ENCODE measurements at regions not wholly inside any gene's neighbourhood (a gene's known extent, or its start where the extent isn't known, plus 50 kb on each side); places are given as distances from the start of the nearest gene placed in this dataset.

DNA sequence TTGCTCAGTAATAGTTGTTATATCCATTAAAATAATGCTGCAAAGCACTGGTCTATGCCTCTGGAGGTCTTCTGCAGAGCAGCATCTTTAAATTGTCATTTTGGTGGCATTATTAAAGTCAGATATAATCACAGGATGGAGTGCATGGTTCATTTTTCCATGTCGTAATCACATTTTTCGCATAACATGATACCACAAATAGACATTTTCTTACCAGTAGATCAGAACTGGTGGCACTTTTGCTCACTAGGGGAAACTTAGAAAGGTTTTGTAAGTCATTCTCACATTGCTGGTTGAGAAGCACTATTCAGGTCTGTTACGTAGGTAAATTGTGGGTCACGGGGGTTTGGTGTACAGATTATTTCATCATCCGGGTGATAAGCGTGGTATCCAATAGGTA is 484.5 kb upstream of the PRKX start:
- intact Hi-C loops (cut with DNase I; ENCODE audit: low total_unique reads), result no loop called here

GRCh38 chrX:4193500-4194155 is 480.2 kb upstream of the PRKX start:
- H3K27ac ChIP-seq, result no peak overlapping the region
- H3K27me3 ChIP-seq, result no peaks in the 10 kb centered on the region
- DNase-seq, result no peak
- no peaks in the 10 kb centered on the region for H3K9me3 ChIP-seq
- TF ChIP-seq, protein P1, sequence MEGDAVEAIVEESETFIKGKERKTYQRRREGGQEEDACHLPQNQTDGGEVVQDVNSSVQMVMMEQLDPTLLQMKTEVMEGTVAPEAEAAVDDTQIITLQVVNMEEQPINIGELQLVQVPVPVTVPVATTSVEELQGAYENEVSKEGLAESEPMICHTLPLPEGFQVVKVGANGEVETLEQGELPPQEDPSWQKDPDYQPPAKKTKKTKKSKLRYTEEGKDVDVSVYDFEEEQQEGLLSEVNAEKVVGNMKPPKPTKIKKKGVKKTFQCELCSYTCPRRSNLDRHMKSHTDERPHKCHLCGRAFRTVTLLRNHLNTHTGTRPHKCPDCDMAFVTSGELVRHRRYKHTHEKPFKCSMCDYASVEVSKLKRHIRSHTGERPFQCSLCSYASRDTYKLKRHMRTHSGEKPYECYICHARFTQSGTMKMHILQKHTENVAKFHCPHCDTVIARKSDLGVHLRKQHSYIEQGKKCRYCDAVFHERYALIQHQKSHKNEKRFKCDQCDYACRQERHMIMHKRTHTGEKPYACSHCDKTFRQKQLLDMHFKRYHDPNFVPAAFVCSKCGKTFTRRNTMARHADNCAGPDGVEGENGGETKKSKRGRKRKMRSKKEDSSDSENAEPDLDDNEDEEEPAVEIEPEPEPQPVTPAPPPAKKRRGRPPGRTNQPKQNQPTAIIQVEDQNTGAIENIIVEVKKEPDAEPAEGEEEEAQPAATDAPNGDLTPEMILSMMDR (IDR thresholded peaks at IDR 0.05), result no peak
- no peak for TF ChIP-seq POLR2A (IDR thresholded peaks at IDR 0.05)
- intact Hi-C loops (cut with DNase I; ENCODE audit: low total_unique reads), result no loop called here
- no peak overlapping the region for H3K4me3 ChIP-seq
- H3K36me3 ChIP-seq, result no peaks in the 10 kb centered on the region
- H3K4me1 ChIP-seq, result no peaks in the 10 kb centered on the region

More for the DNA sequence above, 484.5 kb upstream of the PRKX start:
- H3K36me3 ChIP-seq, result no peaks in the 10 kb centered on the region
- DNase-seq, result no peak
- no peak overlapping the region for H3K27ac ChIP-seq
- no peaks in the 10 kb centered on the region for H3K27me3 ChIP-seq
- no peak overlapping the region for H3K4me3 ChIP-seq
- no peaks in the 10 kb centered on the region for H3K9me3 ChIP-seq
- no peak for TF ChIP-seq POLR2A (IDR thresholded peaks at IDR 0.05)
- TF ChIP-seq, protein P1 (IDR thresholded peaks at IDR 0.05), result no peak
- no peaks in the 10 kb centered on the region for H3K4me1 ChIP-seq

DNA sequence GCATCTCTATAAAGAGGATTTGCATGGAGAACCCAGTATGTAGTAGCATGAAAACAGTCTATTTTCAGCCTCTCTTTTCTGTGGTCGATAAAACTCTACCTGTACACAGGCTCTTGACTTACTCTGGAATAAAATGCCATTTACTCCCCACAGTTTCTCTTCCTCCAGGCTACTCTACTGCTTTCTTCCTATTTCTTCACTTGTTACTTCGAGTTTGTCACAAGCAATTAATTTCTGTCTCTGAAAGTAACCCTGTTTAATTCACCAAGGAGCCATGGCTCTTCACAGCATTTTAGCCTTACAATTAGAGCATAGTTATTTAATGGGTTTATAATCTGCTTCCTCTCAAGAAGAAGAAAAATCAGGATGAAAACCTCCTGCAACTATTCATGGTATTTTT is 472.9 kb upstream of the PRKX start:
- no peak for TF ChIP-seq POLR2A (IDR thresholded peaks at IDR 0.05)
- TF ChIP-seq, protein P1 (IDR thresholded peaks at IDR 0.05), result no peak
- intact Hi-C loops (cut with DNase I; ENCODE audit: low total_unique reads), result no loop called here

DNA sequence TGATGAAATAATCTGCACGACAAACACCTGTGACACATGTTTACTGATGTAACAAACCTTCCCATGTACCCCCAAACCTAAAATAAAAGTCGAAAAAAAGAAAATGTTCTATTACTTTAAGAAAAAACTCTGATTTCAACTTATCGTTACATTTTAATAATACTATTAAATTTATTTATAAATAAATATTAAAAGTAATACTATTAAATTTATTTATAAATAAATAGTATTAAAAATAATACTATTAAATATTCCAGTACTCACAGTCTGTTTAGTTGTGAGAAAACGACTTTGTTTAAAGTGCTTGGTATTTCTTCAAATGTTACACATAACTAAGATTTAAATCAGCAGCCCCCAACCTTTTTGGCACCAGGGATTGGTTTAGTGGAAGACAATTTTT is 471.6 kb upstream of the PRKX start:
- DNase-seq, result no peak
- no peaks in the 10 kb centered on the region for H3K36me3 ChIP-seq
- peaks cover 0 to 4% of the 10 kb centered on the region in 2 donors for H3K27me3 ChIP-seq
- H3K4me3 ChIP-seq, result no peak overlapping the region
- no peak overlapping the region for H3K27ac ChIP-seq
- H3K9me3 ChIP-seq, result no peaks in the 10 kb centered on the region
- no peak for TF ChIP-seq POLR2A (IDR thresholded peaks at IDR 0.05)
- TF ChIP-seq, protein P1 (IDR thresholded peaks at IDR 0.05), result no peak
- intact Hi-C loops (cut with DNase I; ENCODE audit: low total_unique reads), result no loop called here
- no peaks in the 10 kb centered on the region for H3K4me1 ChIP-seq

More for the DNA sequence above, 472.9 kb upstream of the PRKX start:
- Histone ChIP-seq H3K36me3 (no peaks in the 10 kb centered on the region), H3K9me3 (no peaks in the 10 kb centered on the region), H3K4me3 (no peak overlapping the region), H3K27me3 (peaks cover 0 to 4% of the 10 kb centered on the region in 2 donors), H3K4me1 (no peaks in the 10 kb centered on the region), H3K27ac (no peak overlapping the region)
- DNase-seq, result no peak

- Histone ChIP-seq H3K27ac (no peak overlapping the region), H3K36me3 (no peaks in the 10 kb centered on the region), H3K4me1 (no peaks in the 10 kb centered on the region), H3K27me3 (peaks cover 0 to 4% of the 10 kb centered on the region in 2 donors), H3K9me3 (no peaks in the 10 kb centered on the region), H3K4me3 (no peak overlapping the region)
- intact Hi-C loops (cut with DNase I; ENCODE audit: low total_unique reads), result no loop called here
- no peak for TF ChIP-seq POLR2A (IDR thresholded peaks at IDR 0.05)
- TF ChIP-seq, protein P1 (IDR thresholded peaks at IDR 0.05), result no peak
- DNase-seq, result no peak
Observed at GRCh38 chrX:4182408-4182806, 469.0 kb upstream of the PRKX start.

Data from uterus (tissue), 3 donors.